NCI-H128 (cell line): ENCODE measurements at regions not wholly inside any gene's neighbourhood (a gene's known extent, or its start where the extent isn't known, plus 50 kb on each side); places are given as distances from the start of the nearest gene placed in this dataset.
"Not testable (repeated sequence)": the region's sequence is repeated elsewhere in the genome, so short reads cannot be mapped to it uniquely, and the experiment has no call there.

Experiments
- DNase-seq: peaks from one replicate; lab custom pipeline; 2025; ENCODE audit not compliant: unreplicated experiment; lab: John Stamatoyannopoulos, UW

DNA sequence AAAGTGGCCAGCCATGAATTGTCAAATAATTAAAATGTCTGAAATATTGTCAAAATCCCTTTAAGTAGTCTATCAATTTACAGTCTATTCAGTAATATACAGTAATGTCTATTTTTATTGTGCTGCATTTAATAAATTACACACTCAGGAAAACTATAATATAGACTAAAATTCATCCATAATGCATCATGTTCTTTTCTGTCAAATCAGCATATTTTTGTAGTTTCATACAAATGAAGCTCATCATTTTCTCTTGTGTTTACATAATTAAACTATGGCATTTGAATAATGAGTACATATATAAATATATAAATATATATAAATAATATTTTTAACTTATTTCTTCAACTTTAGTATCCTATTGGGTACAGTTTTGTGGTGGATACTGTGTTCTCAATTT lies 868.7 kb upstream of the CHORDC1 start:
- DNase-seq, result no peak

DNA sequence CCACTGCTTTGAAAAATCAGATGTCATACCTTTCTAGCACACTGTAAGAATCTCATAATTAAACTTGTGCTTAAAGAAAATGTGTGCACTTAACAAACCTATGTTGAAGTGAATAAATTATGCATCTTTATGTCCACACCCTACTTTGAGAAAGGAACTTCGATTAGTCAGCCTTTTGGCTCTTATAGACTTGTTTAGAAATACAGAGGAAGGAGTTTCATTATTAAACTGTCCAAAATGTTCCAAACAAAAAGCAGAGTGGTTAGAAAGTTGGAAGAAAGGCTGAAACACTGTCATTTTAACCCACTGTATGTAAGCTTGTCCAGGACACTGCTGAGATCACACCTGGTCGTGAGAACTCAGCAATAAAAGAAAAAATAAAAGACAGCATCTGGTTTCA lies 863.2 kb upstream of the CHORDC1 start:
- no peak for DNase-seq

DNA sequence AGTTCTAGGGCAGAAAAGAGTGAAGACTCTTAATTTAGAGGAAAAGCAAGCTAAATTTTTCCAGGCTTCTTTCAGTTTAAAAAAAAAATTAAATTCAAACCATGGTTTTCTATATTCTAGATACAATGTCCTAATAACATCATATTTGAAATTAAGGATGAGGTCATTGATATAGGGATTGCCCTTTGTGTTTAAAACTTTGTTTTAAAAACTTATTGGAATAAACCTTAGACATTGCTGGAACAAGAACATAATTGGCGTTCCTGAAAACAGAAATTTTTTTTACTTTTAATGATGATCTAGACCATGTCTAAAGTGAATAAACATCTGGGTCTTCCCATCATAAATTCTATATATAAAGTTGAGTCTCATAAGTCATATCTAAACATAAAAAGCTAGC lies 859.4 kb upstream of the CHORDC1 start:
- no peak for DNase-seq

DNA sequence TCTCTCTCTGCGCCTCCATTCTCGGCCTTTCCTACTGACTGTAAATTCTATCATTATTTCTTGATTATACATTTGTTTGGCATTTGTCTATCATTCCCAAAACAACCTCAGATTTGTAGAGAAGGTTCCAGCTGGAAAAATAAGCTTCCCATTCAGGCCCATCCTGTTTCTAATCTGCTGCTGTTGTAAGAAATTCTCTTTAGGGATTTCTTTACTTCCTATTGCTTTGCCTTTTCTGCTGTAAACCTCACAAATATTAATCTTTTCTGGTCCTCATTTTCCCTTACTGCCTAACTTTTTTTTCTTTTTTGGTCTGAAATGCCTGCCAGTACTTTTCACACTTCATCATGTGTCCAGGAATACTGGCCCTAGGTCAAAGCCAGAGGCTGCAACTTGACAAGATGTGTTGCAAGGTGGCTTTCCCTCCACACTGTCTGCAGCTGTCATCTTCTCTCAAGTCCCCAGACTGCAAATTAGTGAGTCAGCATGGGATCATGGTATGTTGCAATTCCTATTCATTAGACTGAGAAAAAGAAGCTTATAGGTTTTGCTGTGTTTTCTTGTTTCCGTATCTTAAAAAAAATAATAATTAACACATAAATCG lies 858.7 kb upstream of the CHORDC1 start:
- no peak for DNase-seq

DNA sequence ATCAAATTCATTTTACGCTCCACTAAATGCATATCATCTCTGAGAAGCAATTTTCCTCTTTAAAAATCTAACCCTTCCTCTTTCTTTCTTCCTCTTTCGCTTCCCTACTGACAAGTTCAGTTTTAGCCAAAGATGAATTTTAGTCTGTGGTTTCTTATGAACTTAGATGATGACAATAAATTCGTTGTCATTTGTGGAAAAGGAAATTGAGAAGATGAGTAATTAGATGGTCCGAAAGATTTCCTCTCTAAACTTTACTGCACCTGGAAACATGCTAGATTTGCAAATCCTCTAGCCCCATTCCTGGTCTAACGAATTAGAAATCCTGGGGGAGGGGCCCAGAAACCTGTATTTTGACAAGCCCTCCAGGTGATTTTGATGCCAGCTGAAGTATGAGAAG lies 855.4 kb upstream of the CHORDC1 start:
- no peak for DNase-seq

DNA sequence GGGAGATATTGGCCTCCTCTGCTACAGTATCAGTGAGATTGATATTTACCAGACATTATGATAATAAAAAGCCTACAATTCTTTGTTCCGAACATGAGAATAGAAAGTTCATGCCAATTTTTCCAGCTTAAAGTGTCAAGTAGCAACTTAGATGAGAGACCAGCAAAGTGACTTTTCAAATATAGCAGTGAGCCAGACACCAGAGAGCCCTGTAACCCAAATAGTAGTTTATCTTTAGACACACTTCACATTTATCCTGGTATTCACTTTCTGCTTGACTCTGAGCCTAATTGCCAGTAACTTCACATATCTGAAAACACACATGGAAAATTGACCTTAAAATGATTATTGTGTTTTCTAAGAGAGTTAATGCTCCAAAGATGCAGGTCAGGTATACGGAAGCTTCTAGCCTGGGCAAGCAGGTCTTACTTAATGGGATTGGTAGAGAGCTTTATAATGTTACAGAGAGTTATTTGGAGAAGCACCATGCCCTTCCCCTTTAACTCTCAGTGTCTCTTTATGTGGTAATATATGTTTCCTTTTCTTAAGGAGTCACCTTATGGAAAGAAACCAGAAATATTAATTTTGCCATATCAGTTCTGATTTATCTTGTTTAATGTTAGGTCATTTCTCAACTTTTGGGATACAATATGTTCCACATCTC lies 852.3 kb upstream of the CHORDC1 start:
- DNase-seq, result no peak

DNA sequence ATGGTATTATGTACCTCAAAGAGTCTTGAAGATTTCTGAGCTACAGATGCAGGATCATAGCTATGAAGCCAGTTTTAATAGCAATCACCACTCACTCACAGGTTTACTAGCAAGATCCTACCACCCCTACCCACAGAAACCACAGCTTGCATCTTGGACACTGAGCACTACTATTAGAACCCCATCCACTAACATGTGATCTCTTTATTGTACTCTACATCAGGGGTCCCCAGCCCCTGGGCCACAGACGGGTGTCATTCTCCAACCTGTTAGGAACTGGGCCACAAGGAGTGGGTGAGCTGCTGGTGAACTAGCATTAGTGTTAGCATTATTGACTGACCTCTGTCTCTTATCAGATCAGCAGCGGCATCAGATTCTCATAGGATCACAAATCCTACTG lies 844.8 kb upstream of the CHORDC1 start:
- DNase-seq, result no peak

DNA sequence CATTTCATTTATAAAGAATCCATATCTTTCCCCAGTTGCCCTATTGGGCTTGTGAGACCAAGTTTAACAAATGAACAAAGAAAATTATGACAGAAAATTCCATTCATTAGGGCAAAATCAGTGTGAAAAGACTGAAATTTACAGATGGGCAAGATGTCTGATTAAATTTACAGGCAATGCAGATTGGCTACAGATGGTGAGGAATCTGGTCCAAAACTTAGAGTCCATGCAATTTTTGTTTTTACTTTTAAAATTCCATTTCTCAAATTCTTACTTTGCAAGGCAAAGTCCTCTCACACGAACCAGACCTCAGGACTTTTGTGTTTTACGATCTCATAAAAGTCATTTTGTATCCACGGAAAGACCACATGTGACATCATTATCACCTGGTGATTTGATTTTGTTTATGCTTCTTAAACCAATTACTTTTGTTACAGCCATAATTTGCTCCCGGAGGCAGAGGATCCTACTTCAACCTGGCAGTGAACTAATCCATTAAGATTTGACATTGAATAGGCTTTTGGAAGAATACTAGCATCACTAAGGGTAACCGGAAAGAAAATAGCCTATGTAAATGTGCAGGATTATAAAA lies 843.7 kb upstream of the CHORDC1 start:
- no peak for DNase-seq

DNA sequence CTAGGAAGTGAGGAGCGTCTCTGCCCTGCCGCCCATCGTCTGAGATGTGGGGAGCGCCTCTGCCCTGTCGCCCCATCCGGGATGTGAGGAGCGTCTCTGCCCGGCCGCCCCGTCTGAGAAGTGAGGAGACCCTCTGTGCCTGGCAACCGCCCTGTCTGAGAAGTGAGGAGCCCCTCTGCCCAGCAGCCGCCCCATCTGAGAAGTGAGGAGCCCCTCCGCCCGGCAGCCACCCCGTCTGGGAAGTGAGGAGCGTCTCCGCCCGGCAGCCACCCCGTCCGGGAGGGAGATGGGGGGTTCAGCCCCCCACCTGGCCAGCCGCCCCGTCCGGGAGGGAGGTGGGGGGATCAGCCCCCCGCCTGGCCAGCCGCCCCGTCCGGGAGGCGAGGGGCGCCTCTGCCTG lies 840.5 kb upstream of the CHORDC1 start:
- not testable (repeated sequence) for DNase-seq

DNA sequence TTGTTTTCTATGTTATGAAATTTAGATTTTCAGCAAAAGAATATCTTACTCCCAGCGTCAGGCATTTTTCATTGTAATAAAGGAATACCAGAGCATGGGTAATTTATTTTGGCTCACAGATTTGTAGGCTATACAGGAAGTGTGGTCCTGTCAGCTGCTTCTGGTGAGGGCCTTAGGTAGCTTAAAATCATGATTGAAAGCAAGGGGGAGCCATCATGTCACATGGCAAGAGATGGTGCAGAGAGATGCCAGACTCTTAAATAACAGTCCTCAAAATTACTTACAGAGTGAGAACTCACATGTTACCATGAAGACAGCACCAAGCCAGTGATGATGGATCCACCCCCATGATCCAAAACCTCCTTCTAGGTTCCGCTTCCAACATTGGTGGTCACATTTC lies 825.0 kb upstream of the CHORDC1 start:
- no peak for DNase-seq

DNA sequence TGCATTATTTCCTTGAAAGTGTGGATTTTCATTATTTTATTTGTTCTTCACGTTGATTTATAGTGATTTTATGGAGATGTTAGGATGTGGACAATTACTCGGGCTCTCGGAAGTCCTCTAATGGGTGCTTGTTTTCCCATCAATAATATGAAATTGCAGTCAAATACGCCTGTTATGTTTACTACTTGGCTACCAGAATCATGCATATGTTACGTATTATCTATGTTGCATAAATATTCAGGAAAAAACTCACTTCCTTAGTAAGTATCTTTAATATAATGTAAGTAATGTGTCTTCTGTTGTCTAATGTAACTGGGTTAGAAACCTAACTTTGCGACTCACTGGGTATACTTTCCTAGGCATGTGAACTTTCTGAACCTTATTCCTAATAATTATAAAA lies 823.4 kb upstream of the CHORDC1 start:
- DNase-seq, result no peak

DNA sequence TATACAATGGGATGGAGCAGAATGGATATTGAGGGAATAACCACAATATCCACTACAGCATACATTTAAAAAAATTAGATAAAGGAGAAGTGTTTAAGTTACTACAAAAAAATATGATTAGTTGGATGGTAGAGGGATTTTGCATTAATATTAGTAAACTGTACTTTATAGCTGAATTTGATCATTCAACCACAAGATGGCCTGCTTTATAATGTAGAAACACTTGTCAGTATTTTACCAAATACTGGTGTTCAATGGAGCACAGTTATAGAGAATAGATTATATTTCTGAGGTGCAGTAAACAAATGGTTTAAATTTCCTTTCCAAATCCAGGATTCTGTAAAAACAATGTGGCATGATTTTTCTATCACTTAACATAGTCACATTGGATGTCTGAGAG lies 818.8 kb upstream of the CHORDC1 start:
- DNase-seq, result no peak

DNA sequence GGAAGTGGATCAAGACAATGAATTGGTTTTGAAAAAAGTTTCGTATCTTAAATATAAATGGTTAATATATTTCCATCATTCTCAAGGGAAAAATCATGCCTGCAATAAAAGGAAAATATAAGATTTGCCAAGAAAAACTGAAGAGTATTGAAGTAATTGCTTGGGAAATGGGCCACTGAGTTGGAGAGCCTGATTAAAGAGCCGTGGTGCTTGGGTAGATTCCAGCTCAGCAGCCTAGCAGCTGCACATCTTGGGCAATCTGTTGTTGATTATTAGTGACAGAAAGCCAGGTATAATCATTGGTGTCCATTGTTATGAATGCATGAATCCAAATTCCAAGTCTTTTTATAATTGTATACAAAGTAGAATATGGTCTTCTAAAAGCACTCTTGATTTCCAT lies 800.9 kb upstream of the CHORDC1 start:
- DNase-seq, result no peak

DNA sequence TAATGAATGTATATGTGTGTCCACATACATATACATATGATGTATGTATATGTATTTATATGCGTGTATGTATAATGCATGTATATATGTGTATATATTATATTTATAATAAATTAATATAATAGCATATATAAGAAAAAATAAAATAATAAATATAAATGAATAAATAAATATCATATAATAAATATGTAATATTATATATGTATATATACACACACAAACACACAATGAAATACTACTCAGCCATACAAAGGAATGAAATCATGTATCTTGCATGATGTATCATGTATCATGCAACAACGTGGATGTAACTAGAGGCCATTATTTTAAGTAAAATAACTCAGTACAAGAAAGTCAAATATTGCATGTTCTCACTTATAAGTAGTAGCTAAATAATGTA lies 788.7 kb upstream of the CHORDC1 start:
- no peak for DNase-seq

DNA sequence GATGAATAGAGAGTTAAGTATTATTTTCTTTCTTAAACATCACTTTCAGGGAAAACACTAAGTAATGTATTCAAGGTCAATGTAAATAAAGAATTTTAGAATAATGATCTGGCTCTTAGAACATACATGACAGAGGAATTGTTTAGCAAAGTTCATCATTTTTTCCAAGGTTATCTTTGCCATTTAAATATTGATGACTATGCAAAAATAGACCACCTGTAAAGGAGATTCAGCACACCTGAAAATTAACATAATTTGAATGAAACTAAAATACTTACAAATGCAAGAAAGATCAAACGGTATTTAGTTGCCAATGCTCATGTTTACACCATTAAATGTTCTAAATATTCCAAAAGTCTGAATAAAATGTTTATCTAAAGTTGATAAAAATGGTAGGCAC lies 782.6 kb upstream of the CHORDC1 start:
- no peak for DNase-seq

DNA sequence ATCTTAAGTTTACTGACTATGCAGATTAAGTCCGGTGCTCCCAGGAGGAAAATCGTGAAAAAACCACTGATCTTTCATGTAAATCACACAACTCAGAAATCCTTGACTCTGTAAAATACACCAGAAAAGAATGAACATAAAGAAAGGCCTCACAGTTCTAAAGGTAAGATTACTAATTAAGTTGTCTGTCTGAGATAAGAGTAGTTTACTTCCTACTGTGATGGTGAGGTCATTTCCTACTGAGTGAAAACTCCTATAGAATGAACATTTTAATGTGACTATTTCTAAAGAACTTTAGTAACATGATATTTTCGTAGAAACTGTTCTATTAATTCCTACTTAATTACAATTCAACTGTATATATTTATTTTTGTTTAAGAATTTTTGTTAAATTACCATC lies 774.4 kb upstream of the CHORDC1 start:
- DNase-seq, result no peak

DNA sequence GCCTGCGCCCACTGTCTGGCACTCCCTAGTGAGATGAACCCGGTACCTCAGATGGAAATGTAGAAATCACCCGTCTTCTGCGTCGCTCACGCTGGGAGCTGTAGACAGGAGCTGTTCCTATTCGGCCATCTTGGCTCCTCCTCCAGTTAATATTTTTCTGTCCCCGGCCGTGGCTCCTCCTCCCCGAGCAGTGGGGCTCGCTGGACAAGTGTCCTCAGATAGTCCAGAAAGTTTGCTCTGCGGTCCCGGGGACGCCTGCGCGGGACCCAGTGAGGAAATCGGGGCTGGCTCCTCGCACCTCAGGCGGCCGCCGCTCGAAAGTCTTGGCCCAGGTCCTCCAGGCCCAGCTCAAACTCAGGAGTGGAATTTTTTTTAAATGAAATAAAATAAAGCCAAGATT lies 749.3 kb upstream of the CHORDC1 start:
- DNase-seq, result not testable (repeated sequence)

DNA sequence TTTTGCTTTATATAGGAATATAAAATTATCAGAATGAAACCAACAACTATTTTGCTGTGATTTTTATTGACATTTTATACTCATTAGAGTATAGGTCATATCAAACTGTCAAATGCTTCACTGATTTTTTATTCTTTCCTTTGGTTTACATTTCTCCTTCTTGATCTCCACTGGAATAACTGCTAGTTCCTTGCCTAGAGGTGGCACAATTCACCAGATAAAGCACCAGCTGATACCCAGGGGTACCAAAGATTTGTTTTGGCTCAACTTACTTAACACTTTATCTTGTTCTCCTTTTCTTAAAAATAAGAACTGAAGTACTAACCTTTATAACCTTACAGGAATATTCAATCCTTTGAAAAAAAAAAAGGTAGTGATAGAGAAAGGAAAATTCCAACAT lies 725.1 kb upstream of the CHORDC1 start:
- DNase-seq, result no peak

DNA sequence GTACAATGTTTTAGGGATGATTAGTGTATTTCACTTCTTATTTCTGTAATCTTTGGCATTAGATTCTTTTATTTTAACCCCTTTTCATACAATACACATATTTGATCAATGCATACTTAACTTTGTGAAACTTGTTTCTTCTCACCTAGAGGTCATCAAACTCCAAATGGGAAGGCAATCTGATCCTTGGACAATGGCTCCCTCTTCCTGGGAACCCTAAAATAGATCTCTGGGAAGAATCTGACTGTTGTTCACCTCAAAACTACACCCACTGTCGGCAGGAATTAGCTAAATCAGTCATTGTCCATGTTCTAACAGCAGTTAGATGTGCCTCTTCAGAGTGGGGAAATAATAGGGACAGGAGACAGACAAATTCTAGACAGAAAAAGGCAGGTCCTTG lies 707.4 kb upstream of the CHORDC1 start:
- DNase-seq, result no peak

DNA sequence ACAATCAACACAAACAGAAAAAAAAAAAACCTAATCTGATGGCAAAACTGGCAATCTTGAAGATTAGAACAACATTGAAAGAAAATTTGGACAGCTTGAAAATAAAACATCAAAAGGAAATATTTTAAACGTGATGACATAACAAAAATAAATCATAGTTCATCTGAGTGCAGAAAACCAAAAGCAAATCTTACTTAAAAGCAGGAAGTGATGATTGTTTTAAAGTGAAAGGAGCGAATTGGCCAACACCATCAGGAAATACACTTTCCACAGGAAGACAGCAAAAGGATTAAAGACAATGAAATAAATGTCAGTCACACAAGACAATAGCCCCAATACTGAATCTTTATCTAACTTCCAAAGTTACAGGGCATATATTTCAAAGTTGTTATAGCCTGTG lies 696.5 kb upstream of the CHORDC1 start:
- no peak for DNase-seq

DNA sequence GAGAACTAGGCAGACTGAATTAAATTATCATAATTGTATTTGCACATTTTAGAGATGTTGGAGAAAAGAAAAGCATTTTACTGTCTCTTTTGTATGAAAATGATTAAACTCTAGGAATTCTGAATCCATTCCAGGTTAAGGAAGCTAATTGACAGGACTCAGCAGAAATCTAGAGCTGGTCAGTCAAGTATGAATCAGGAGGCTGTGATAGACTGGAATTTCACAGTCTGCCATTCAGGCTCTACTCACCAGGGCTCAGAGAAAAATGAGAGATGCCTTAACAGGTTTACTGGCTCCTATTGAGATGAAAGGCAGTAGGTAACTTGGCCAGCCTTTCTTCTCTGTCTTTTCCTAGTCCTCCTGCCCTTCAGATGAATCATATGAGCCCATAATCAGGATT lies 693.9 kb upstream of the CHORDC1 start:
- DNase-seq, result no peak

DNA sequence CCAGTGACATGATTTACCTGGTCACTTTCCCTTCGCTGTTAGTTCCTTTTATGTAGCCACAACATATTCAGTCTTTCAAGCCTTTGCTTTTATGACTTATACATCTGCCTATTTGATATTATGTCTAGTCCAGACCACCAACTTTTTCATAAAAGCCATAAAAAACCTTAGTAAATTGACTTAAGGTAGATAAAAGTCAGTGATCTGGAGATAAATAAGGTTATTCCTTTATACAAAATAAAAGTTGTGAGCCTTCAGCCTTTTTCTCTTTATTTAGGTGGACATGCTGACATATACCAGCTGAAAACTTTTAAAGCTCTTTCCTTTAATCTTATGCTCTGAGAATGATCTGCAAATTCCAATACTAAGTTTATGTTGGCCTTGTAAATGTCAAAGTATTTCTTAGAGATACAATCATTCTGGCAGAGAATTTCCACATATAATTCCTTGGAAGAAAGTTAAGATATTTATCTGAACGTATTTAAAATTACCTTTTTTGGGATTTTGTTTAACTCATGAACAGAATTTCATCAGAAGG lies 690.4 kb upstream of the CHORDC1 start:
- DNase-seq, result no peak

DNA sequence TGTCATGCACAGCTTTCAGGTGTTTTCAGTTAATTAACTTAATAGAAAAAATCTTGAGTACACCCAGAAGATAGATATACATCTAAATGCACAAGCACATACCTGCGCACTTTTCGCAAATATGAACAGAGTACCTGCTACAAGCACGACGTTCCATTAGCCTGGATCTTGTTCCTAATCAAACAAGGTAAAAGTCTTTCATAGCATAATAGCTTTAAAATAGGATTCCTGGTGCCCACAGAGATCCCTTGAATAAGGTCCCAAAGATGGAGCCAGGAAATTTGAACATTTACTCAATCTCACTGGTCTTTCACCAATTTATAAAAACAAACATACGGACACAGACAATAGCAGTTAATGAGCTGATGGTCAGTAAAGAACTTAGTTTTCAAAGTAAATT lies 689.8 kb upstream of the CHORDC1 start:
- no peak for DNase-seq
